Stimulated activated effector memory CD8-positive, alpha-beta T cell treated with anti-CD3 and anti-CD28 coated beads, Interleukin-12 subunit alpha, Interleukin-12 subunit beta, amount 100 ng/mL, for 72 hours (primary cell): ENCODE measurements at regions not wholly inside any gene's neighbourhood (a gene's known extent, or its start where the extent isn't known, plus 50 kb on each side); places are given as distances from the start of the nearest gene placed in this dataset.

Experiments
- ATAC-seq: fragments of 150-1000 bp; cut with Tn5 transposase; 2 replicates; pipeline ENCODE4 v1.10.0; 2021
- DNase-seq, 2 donors: peaks; one replicate each; pipeline ENCODE4 v3.0.0; 2021 to 2022; ENCODE audit warnings: low spot score in 2 of 2
- H3K27ac Mint-ChIP-seq: one replicate; pipeline ENCODE4 v1.8.0; 2022; ENCODE audit warnings: mild to moderate bottlenecking, mixed read lengths
- H3K36me3 Mint-ChIP-seq: one replicate; pipeline ENCODE4 v1.8.0; 2022; ENCODE audit warnings: mild to moderate bottlenecking, mixed read lengths
- H3K4me1 Mint-ChIP-seq: one replicate; pipeline ENCODE4 v1.8.0; 2022; ENCODE audit warnings: mixed read lengths
- H3K4me3 Mint-ChIP-seq: one replicate; pipeline ENCODE4 v1.8.0; 2022; ENCODE audit warnings: mild to moderate bottlenecking, mixed read lengths
- H3K9me3 Mint-ChIP-seq: one replicate; pipeline ENCODE4 v1.8.0; 2022; ENCODE audit warnings: mixed read lengths

DNA sequence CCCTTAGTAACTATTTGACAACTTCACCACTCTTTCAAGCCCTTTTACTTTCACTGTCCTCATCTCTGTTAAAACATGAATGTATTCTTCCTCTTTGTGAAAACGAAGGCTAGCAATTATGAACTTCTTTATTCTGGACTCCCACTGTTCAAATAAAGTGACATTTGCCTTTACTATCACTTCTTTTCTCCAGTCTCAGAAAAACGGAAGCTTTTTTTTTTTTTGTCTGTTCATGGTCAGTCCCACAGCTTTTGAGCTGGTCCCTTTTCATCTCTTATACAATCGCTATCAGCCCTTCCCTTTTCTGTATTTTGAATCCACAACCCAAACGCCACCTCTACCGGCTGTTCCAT is 327.7 kb downstream of the DKK2 start:
- Mint-ChIP-seq H3K36me3 (no peaks in the 10 kb centered on the region), H3K27ac (no peak overlapping the region), H3K4me3 (no peak overlapping the region), H3K4me1 (no peaks in the 10 kb centered on the region), H3K9me3 (peaks cover 18% of the 10 kb centered on the region)
- DNase-seq (no peak), ATAC-seq (no peak)

- ATAC-seq (no peak), DNase-seq (no peak)
- Mint-ChIP-seq H3K4me1 (no peaks in the 10 kb centered on the region), H3K9me3 (peaks cover 14% of the 10 kb centered on the region), H3K27ac (no peak overlapping the region), H3K4me3 (no peak overlapping the region), H3K36me3 (no peaks in the 10 kb centered on the region)
Observed at GRCh38 chr4:106707776-106708463, 328.2 kb downstream of the DKK2 start.

DNA sequence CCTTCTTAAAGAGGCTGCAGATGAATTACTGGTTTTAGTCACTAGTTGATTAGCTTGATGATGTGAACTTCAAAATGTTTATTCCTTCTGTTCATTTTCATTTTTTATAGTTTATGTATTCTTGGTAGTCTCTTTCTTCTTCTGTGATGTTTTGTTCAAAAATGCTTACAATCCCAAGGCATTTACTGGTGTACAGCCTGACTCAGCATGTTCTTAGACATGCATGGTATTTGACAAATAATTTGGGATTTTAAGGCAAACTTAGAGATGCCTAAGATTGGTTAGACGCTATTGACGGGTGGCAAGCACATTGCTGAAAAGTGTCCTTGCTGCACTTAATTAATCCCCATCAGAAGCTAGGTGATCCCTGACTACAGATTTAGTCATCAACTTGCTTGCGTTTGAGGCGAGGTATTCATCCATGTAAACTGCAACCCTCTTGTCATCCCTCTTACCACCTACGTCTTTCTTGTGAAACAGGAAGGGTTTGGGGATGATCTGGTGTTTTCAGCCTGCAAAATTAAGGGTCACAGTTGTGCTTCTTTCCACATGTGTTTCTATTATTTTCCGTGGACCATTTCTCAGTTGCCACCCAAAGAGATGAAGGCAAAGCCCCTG is 331.8 kb downstream of the DKK2 start:
- DNase-seq = no peak
- Mint-ChIP-seq H3K4me1 (no peaks in the 10 kb centered on the region), H3K36me3 (no peaks in the 10 kb centered on the region), H3K27ac (no peak overlapping the region), H3K4me3 (no peak overlapping the region), H3K9me3 (peaks cover 8% of the 10 kb centered on the region)
- ATAC-seq = no peak

GRCh38 chr4:106700321-106700720 is 331.7 kb upstream of the GIMD1 start:
- Mint-ChIP-seq H3K36me3 (no peaks in the 10 kb centered on the region), H3K4me3 (no peak overlapping the region), H3K9me3 (no peaks in the 10 kb centered on the region), H3K4me1 (no peaks in the 10 kb centered on the region), H3K27ac (no peak overlapping the region)
- ATAC-seq = no peak
- DNase-seq = no peak

DNA sequence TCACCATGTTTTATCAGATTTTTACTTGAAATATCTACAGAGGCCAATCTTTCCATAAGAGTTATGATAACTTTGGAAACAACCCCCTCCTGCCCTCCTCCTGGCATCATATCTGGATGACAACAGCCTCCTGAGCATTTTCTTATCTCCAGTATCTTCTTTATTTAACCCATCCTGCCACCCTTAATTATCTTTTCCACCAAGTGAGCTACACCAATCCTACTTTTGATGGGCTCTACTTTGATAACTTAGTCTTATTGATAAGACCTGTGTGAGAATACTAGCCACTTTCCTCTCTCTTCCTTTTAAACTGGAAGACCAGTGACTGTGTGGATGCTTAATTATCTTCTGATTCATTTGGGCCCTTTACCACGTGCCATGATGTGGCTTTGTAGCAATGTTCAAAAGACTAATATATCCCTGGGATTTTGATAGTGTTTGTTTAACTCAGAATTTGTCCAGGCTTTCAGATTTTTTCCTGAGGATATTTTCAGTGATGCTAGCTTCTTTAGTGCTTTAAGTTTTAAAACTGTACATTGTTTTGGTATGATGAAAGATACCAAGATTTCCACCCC is 330.1 kb upstream of the GIMD1 start:
- Mint-ChIP-seq H3K27ac (no peak overlapping the region), H3K4me1 (no peaks in the 10 kb centered on the region), H3K4me3 (no peak overlapping the region), H3K9me3 (no peaks in the 10 kb centered on the region), H3K36me3 (no peaks in the 10 kb centered on the region)
- ATAC-seq (no peak), DNase-seq (no peak)

DNA sequence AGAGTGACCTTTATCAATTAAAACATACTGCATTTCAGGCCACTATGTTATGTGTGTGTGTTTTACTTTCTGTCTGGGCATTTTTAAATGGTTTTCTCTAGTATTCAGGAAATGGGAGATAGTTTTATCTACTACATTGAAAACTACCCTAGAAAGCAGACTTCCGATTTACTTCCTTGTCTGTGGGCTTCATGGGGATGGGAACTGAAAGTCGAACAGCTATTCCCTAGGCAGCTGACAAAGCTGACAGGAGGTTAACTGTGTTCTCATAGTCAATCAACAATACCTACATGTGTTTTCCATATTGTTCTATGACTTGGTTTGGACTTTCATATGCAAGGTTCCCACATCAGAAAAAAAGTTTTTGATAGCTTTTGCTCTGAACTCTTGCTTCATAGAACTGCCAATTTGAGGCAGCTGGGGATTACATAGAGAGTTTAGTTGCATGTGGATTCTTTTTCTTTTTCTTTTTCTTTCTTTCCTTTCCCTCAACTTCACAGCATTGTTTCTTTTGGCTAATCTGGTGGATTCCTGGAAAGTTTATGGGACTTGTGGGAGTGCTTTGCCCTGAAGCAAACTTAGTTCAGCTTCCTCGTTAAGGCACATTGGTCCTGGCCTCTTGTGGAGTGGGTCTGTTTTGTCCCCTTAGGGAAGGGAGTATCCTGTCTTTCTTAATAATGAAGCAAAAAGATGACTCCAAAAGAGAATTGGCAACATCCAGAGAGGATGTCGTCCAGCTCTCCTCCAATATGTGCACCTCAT is 327.1 kb upstream of the GIMD1 start:
- Mint-ChIP-seq H3K9me3 (peaks cover 3% of the 10 kb centered on the region), H3K27ac (no peak overlapping the region), H3K36me3 (no peaks in the 10 kb centered on the region), H3K4me3 (no peak overlapping the region), H3K4me1 (no peaks in the 10 kb centered on the region)
- ATAC-seq = no peak
- DNase-seq = no peak

DNA sequence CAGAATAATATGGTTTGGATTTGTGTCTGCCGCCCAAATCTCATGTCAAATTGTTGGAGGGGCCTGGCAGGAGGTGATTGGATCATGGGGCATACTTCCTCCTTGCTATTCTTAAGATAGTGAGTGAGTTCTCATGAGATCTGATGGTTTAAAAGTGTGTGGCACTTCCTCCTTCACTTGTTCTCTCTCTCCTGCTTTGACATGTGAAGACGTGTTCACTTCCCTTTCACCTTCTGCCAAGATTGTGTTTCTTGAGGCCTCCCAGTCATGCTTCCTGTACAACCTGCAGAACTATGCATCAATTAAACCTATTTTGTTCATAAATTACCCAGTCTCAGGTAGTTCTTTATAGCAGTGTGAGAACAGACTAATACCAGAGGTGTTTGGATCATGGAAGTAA is 325.7 kb upstream of the GIMD1 start:
- peaks cover 5% of the 10 kb centered on the region for H3K9me3 Mint-ChIP-seq
- no peaks in the 10 kb centered on the region for H3K4me1 Mint-ChIP-seq
- no peak for DNase-seq
- H3K27ac Mint-ChIP-seq = no peak overlapping the region
- ATAC-seq = no peak
- H3K4me3 Mint-ChIP-seq = no peak overlapping the region
- H3K36me3 Mint-ChIP-seq = no peaks in the 10 kb centered on the region

DNA sequence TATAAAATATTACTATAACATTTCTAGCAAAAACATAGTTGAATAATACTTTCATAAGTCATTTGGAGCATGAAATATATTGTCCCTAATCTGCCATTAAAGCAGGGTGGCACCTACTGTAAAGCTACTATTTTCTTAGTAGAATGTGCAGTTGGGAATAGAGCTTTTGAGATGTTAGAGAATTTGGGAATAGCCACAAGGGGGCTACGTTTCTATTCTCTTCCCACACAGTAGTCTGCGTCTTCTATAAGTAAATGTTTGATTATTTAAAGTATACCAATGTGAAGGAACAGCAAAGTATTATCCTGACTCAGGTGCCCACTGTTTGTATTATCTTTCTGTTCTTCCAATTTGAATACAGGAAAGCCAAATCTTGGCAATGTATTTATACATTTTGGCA is 323.2 kb upstream of the GIMD1 start:
- no peak overlapping the region for H3K4me3 Mint-ChIP-seq
- DNase-seq (no peak), ATAC-seq (no peak)
- no peaks in the 10 kb centered on the region for H3K36me3 Mint-ChIP-seq
- H3K9me3 Mint-ChIP-seq = peaks cover 8% of the 10 kb centered on the region
- no peaks in the 10 kb centered on the region for H3K4me1 Mint-ChIP-seq
- no peak overlapping the region for H3K27ac Mint-ChIP-seq

- Mint-ChIP-seq H3K36me3 (no peaks in the 10 kb centered on the region), H3K4me3 (no peak overlapping the region), H3K4me1 (no peaks in the 10 kb centered on the region), H3K27ac (no peak overlapping the region), H3K9me3 (peaks cover 14% of the 10 kb centered on the region)
- ATAC-seq (peak; percentile 42), DNase-seq (no peak)
Observed at GRCh38 chr4:106690487-106690886, 321.9 kb upstream of the GIMD1 start.

DNA sequence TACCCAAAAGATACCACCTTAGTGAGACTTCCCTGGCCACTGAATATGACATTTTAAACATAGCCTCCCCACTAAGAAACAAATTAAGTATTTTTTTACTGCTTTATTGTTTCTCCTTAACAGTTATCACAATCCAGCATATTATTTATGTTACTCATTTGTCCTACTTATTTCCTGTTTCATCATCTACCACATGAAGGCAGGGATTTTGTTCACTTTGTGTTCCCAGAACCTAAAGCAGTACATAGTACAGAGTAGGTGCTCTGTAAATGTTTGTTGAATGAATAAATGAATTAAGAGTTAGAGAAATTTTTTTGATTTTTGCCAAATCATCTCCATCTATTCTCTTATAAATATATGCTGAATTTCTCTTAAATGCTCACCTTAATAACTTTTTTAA is 318.4 kb upstream of the GIMD1 start:
- Mint-ChIP-seq H3K36me3 (no peaks in the 10 kb centered on the region), H3K9me3 (peaks cover 21% of the 10 kb centered on the region), H3K4me1 (no peaks in the 10 kb centered on the region), H3K27ac (no peak overlapping the region), H3K4me3 (no peak overlapping the region)
- DNase-seq (no peak), ATAC-seq (no peak)

DNA sequence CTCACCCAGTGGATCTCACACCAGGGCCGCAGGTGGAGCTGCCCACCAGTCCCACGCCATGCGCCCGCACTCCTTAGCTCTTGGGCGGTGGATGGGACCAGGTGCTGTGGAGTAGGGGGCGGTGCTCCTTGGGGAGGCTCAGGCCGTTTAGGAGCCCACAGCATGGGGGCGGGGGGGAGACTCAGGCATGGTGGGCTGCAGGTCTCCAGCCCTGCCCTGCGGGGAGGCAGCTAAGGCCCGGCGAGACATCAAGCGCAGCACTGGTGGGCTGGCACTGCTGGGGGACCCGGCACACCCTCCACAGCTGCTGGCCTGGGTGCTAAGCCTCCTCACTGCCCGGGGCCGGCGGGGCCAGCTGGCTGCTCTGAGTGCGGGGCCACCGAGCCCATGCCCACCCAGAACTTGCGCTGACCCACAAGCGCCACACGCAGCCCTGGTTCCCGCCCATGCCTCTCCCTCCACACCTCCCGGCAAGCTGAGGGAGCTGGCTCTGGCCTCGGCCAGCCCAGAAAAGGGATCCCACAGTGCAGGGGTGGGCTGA is 312.9 kb upstream of the GIMD1 start:
- no peaks in the 10 kb centered on the region for H3K36me3 Mint-ChIP-seq
- peaks cover 20% of the 10 kb centered on the region for H3K9me3 Mint-ChIP-seq
- H3K27ac Mint-ChIP-seq = no peak overlapping the region
- no peak overlapping the region for H3K4me3 Mint-ChIP-seq
- ATAC-seq (no peak), DNase-seq (no peak)
- no peaks in the 10 kb centered on the region for H3K4me1 Mint-ChIP-seq

- DNase-seq (no peak), ATAC-seq (no peak)
- Mint-ChIP-seq H3K9me3 (peaks cover 20% of the 10 kb centered on the region), H3K27ac (no peak overlapping the region), H3K4me3 (no peak overlapping the region), H3K4me1 (no peaks in the 10 kb centered on the region), H3K36me3 (no peaks in the 10 kb centered on the region)
Observed at GRCh38 chr4:106679063-106679462, 310.5 kb upstream of the GIMD1 start.

- Mint-ChIP-seq H3K4me1 (no peaks in the 10 kb centered on the region), H3K9me3 (peaks cover 20% of the 10 kb centered on the region), H3K36me3 (no peaks in the 10 kb centered on the region), H3K4me3 (no peak overlapping the region), H3K27ac (no peak overlapping the region)
- no peak for DNase-seq
- no peak for ATAC-seq
Observed at GRCh38 chr4:106677213-106677612, 308.6 kb upstream of the GIMD1 start.

GRCh38 chr4:106676173-106676921 is 307.8 kb upstream of the GIMD1 start:
- DNase-seq (no peak), ATAC-seq (no peak)
- Mint-ChIP-seq H3K4me1 (no peaks in the 10 kb centered on the region), H3K4me3 (no peak overlapping the region), H3K36me3 (no peaks in the 10 kb centered on the region), H3K27ac (no peak overlapping the region), H3K9me3 (peaks cover 16% of the 10 kb centered on the region)

DNA sequence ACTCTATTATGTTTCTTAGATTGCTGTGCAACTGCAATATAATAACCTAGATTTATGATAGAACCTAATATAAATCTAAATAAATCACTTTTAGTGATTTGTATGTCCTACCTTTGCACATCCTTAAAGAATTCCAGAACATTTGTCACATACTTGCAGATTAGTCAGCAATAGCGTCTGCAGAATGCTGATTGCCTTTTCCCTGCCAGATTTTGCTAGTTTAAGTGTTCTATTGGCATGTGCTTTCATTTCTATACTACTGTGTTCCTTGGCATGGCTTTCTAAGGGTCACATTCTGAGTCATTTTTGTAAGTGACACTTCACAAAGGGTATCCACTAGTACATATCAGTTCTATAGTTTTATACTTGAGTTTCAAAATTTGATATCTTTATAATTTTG is 303.1 kb upstream of the GIMD1 start:
- Mint-ChIP-seq H3K4me1 (no peaks in the 10 kb centered on the region), H3K36me3 (no peaks in the 10 kb centered on the region), H3K27ac (no peak overlapping the region), H3K4me3 (no peak overlapping the region), H3K9me3 (peaks cover 11% of the 10 kb centered on the region)
- DNase-seq (no peak), ATAC-seq (no peak)
